GM20000 (cell line): ENCODE measurements at regions not wholly inside any gene's neighbourhood (a gene's known extent, or its start where the extent isn't known, plus 50 kb on each side); places are given as distances from the start of the nearest gene placed in this dataset.

Experiments
- DNase-seq: peaks from one replicate; pipeline ENCODE4 v3.0.0; 2012; ENCODE audit warnings: low spot score
- CTCF ChIP-seq: IDR thresholded peaks from 2 replicates; pipeline ENCODE4 v1.5.1; 2012; ENCODE audit warnings: mild to moderate bottlenecking, control low read depth; ENCODE audit errors: extremely low read depth, missing control alignments

- DNase-seq: no peak
- no peak for TF ChIP-seq CTCF
Observed at GRCh38 chr2:105611333-105611637, 133.4 kb upstream of the NCK2 start.

- DNase-seq: no peak
- no peak for TF ChIP-seq CTCF
Observed at GRCh38 chr2:105610576-105611332, 134.0 kb upstream of the NCK2 start.

GRCh38 chr2:105609746-105610402 is 134.8 kb upstream of the NCK2 start:
- no peak for TF ChIP-seq CTCF
- no peak for DNase-seq

GRCh38 chr2:105607920-105608504 is 136.7 kb upstream of the NCK2 start:
- TF ChIP-seq CTCF: no peak
- no peak for DNase-seq

- DNase-seq: no peak
- TF ChIP-seq CTCF: no peak
Observed at GRCh38 chr2:105606081-105606480, 138.6 kb upstream of the NCK2 start.

GRCh38 chr2:105604938-105605337 is 139.8 kb upstream of the NCK2 start:
- DNase-seq: no peak
- TF ChIP-seq CTCF: no peak
